Spleen (tissue), 7 donors: ENCODE measurements at regions not wholly inside any gene's neighbourhood (a gene's known extent, or its start where the extent isn't known, plus 50 kb on each side); places are given as distances from the start of the nearest gene placed in this dataset.

ENCODE experiments used
- POLR2AphosphoS5 ChIP-seq, 3 donors: sonication (generic); formaldehyde crosslinking; IDR thresholded peaks; one replicate each; pipeline ENCODE4 v1.5.1; 2017; ENCODE audit warnings: antibody characterized with exemption in 3 of 3
- TF ChIP-seq, protein P1 (sequence below), 11 experiments: fragments of 200-600 bp in 7 of 11; fragments of 450-650 bp in 4 of 11; sonication (generic) in 4 of 11; IDR thresholded peaks in 8 of 11; conservative IDR thresholded peaks in 3 of 11; 1 replicate in 7 of 11; 2 replicates in 4 of 11; pipeline versions ENCODE4 v1.4.0 to v1.8.0; 2016 to 2021; ENCODE audit warnings: antibody characterized with exemption in 11 of 11, inconsistent platforms in 4 of 11, mild to moderate bottlenecking in 1 of 11
- donor health status: DM: no; HTN: no; CAD: no; lungs with moderate emphysema.
- donor health status: DM: no; HTN: no; CAD: no.
- donor health status: DM: no; HTN: no; CAD: no.

GRCh38 chr2:59005836-59006615 is 764.9 kb upstream of the FANCL start:
- TF ChIP-seq, protein P1, sequence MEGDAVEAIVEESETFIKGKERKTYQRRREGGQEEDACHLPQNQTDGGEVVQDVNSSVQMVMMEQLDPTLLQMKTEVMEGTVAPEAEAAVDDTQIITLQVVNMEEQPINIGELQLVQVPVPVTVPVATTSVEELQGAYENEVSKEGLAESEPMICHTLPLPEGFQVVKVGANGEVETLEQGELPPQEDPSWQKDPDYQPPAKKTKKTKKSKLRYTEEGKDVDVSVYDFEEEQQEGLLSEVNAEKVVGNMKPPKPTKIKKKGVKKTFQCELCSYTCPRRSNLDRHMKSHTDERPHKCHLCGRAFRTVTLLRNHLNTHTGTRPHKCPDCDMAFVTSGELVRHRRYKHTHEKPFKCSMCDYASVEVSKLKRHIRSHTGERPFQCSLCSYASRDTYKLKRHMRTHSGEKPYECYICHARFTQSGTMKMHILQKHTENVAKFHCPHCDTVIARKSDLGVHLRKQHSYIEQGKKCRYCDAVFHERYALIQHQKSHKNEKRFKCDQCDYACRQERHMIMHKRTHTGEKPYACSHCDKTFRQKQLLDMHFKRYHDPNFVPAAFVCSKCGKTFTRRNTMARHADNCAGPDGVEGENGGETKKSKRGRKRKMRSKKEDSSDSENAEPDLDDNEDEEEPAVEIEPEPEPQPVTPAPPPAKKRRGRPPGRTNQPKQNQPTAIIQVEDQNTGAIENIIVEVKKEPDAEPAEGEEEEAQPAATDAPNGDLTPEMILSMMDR (IDR thresholded peaks at IDR 0.05 in 8 of 11, conservative IDR thresholded peaks at IDR 0.05 in 3 of 11), result no peak
- no peak for TF ChIP-seq POLR2AphosphoS5 (IDR thresholded peaks at IDR 0.05)
